Activated CD8-positive, alpha-beta memory T cell treated with anti-CD3 and anti-CD28 coated beads, Interleukin-2, amount 50 U/mL, for 24 hours (primary cell): ENCODE measurements at regions not wholly inside any gene's neighbourhood (a gene's known extent, or its start where the extent isn't known, plus 50 kb on each side); places are given as distances from the start of the nearest gene placed in this dataset.

Source experiments
- DNase-seq: peaks from one replicate; pipeline ENCODE4 v3.0.0-alpha.2; 2020; ENCODE audit errors: extremely low read depth

DNA sequence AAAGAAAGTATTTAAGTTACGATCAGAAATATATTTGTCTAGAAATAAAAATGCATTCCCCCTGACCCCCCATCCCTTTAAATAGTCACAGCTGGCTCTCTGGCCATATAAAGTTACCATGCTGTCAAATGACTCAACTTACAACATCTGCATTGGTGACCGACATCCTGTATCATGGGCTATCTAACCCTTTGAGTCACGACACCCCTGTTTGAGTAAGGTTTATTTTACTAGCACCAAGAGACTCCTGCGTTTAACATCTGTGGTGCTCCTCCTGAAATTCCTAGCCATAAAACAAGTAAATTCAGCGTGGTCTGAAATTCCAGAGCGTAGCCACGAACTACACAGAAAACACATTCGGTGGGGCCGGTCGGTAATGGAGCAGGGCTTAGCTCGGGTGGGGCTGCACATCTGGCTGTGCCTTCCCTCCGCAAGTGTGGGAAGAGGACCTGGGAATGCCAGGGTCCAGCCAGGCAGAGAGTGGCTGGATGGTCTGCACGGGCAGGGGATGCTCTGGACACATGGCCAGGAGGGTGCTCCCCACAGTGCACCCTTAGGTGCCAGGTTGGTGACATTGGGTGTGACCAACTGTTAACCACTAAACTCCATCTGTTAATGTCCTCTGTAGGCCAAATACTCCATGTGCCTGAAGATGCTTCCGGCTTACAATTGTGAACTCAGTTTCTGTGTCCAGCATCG is 53.0 kb upstream of the CLDN14 start:
- DNase-seq, result no peak

DNA sequence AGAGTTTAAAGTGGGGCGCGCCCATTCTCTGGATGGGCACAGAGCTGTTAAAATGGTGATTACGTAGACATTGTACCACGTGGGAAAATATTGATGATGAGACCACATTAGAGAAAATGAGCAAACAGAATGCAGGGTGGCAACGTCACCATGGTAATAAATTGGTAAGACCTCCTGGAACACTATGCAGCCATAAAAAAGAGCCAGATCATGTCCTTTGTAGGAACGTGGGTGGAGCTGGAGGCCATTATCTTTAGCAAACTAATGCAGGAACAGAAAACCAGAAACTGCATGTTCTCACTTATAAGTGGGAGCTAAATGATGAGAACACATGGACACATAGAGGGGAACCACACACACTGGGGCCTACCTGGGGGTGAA is 53.5 kb upstream of the CLDN14 start:
- DNase-seq, result no peak

DNA sequence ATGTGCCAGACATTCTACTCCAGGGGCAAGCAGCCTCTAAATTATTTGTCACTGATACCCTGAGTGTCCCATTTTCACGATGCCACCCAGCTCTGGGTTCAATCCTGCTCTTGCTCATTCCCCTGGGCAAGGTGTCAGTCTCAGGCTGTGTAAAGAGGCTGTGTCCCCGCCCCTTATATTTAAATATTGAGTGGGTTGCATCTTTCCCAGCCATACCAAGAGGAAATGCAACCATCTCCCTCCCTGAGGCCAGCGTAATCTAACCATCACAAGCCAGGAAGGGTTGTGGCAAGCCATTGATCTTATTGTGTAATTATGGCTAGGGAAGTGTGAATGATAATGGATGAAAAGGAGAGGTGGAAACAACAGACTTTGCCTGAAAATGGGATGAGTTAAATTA is 54.7 kb upstream of the CLDN14 start:
- DNase-seq, result no peak

DNA sequence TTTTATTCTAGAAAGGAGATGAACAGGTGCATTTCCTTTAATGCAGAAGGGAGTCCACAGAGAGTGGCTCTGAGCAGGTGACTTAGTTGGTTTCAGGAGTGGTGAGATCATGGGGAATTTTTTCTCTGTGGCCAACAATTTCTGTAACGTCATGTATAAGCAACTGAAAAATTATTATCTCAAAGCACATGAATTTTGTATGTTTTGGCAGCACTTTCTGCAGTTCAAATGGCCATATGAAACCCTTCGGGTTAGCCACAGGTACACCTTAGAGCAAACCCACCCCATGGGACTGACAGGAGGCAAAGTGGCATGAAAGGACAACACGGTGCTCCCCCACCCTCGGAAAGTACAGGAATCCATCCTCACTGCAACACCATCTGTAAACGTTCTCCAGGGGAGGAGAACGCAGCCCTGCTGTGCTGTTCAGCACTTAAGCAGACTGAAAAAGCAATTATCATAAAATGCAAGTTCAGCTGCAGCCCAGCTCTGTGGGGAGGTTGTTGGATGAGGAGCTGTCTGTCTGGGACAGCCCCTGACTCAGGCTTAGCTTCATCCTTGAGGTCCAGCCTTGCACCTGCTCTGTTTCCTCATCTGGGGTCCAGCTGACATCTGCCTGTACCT is 55.8 kb upstream of the CLDN14 start:
- DNase-seq, result no peak

DNA sequence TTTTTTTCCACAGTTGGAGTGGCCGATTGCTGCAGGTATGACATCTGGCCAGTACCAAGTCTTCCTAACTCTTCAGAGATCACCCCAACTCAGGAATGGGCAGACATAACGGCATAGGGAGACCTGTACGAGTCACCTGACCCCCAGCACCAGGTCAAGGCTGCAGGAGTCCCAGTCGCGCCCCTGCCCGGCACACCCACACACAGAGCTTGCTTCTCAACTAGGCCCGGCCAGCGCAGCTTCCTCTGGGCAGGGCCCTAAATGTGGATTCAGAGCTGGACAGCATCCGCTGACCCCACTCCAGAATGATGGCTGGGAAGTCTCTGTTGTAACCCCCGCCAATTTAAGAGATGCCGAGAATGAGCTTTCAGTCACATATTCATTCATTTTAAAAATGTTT is 58.8 kb upstream of the CLDN14 start:
- no peak for DNase-seq

DNA sequence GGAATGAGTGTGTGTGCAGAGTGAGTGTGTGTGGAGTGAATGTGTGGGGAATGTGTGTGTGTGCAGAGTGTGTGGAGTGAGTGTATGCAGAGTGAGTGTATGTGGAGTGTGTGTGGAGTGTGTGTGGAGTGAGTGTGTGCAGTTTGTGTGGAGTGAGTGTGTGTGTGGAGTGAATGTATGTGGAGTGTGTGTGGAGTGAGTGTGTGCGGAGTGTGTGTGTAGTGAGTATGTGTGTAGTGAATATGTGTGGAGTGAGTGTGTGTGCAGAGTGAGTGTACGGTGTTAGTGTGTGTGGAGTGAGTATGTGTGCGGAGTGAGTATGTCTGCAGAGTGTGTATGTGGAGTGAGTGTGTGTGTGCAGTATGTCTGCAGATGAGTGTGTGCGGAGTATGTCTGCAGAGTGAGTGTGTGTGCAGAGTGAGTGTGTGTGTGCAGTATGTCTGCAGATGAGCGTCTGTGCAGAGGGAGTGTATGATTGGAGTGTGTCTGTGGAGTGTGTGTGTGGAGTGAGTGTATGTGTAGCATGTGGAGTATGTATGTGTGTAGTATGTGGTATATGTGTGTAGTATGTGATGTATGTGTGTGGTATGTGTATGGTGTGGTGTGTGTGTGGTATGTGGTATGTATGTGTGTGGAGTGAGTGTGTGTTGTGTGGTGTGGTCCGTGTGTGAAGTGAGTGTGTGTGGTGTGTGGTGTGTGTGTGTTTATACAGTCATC is 59.7 kb upstream of the CLDN14 start:
- no peak for DNase-seq

DNA sequence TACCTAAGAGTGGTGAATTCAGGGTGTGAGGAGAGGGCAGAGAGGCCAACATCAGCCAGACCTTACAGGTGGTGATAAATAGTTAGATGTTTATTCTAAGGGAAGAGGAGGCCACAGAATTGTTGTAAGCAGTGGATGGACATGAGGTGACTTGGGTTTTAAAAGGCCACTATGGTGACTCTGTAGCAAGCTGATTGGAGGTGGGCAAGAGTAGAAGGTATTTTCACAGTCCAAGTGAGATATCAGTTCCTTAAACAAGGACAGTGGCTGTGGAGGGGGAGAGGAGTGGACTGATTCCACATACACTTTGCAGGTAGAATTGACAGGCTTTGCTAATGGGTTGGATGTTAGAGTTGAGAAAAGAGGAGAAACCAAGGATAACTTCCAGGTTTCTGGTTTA is 60.8 kb upstream of the CLDN14 start:
- no peak for DNase-seq

DNA sequence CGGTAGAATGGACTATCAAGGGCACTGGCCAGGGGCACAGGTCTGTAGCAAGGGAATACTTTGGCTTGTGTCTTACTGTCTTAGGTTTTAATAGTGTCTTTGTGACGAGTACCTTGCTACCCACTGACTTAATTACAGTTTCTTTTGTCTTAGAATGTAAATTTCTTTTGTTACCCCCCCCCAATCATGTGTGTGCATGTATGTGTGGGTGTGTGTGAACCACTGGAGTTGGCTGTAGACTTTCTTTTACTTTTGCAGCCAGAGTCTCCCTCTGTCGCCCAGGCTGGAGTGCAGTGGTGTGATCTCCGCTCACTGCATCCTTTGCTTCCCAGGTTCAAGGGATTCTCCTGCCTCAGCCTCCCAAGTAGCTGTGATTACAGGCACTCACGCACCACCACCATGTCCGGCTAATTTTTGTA is 61.8 kb upstream of the CLDN14 start:
- DNase-seq, result no peak

DNA sequence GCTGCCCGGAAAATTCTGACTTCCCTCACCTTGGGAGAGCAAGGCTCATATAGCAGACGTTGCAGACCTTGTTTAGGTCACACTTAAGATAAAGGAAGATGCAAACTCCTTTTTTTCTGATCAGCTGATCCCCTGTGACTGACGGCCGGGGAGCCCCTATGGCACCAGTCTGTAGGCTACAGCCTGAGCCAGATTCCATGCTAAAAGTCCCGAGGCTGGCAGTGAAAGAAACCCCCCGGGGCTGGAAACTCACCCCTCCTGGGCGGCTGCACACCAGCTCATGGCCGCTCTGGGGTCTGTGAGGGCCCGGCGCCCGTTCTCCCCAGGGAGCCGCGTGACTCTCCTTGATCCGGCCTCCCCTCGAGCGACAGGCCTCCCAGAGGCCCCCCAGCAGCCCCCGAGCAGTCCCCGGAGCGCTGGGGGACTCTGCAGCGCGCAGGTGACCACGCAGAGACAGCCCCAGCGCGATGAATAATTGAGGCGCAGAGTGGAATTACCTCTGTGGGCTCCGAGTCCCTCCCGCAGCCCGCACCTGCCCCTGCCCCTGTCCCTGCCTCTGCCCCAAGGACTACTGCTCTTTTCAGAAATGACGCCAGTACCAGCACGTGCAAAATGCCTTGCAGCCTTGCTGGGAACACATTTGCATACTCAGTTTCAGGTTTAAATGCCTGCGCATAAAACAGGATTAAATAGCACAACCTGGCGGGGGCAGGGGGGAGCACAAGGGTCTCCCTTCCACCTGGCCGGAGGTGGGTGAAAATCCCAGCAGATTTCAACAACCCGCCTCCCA is 62.6 kb upstream of the CLDN14 start:
- no peak for DNase-seq

DNA sequence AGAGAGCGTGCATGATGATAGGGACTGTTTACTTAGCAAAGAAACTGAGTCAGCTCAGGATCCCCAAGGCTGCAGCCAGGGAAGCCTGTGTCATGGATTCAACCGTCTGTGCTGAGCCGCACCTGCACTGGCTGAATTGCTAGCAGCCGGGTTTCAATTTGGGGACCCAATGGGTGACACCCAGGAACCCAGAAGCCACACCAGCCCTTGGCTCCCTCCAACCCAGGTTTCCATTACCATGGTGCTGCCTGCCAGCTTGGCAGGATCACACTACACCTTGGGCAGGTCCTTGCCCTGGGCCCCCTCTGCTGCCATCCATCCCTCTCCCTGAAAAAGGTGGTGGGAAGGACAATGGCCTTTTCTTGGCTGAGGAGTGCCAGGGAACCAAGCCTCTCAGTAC is 64.0 kb upstream of the CLDN14 start:
- DNase-seq, result no peak

DNA sequence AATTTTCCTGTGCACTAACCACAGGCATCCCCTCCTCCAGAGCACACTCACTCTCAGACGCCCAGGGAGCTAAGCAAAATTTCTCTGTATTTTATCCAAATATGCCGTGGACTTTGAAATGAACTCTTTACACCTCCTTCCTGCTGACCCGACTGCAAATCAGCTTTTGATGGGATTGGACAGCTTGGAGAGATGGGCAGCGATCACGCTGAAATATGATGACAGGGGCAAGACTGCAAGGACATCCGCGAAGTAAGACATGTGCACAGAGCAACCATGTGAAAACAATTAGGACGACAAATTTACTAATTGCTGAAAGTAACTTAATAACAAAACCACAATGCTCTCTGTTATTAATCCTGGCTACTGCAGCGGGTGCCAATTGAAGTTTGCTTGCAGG is 64.6 kb upstream of the CLDN14 start:
- no peak for DNase-seq

DNA sequence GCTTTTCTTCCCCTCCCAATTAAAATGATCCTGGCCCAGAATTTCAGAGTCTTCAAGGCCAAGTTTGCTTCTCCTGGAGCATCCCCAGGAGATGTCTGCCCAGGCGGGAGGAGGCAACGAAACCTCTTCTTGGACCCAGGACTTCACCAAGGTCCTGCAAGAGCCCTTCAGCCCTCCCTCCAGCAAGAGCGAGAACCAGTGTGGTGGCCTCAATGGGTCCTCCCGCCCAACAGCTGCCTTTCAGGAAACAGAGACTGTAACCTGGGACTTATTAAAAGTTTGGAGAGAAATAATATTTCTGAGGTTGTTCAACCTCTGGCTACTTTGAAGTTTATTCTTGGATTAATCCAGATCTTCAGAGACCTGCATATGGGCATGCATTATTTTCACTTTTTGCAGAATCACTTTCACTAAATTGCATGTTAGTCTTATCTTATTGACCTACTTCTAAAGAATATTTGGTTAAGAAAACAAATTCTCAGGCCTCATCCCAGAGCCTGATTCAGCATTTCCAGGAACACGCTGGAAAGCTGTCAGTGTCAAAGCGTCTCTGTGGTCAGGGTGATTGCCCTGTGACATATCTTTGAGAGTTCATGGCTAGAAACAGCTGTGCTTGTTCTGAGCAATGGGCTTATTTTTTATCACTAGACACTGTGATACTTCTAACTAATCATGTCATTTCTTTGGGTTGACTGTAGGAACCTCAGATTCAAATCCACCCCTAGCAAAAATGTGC is 66.0 kb upstream of the CLDN14 start:
- no peak for DNase-seq

DNA sequence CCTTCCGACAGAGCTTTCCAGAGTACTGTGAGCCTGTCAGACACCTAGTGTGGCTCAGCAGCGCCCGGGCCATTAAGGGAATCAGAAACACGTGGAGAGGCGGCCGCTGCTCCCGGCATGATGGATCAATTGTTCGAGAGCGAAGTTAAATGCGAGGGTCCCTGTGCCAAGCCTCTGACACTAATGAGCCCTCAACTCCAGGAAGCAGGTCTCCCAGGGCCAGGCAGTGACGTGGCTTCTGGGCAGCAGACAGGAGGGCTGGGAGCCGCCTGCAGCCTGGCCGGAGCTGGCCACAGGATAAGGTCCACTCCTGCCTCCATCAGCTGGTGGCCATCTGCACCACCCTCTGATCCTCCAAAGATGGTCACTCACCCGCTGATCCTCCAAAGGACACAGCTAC is 67.5 kb upstream of the CLDN14 start:
- DNase-seq, result no peak

DNA sequence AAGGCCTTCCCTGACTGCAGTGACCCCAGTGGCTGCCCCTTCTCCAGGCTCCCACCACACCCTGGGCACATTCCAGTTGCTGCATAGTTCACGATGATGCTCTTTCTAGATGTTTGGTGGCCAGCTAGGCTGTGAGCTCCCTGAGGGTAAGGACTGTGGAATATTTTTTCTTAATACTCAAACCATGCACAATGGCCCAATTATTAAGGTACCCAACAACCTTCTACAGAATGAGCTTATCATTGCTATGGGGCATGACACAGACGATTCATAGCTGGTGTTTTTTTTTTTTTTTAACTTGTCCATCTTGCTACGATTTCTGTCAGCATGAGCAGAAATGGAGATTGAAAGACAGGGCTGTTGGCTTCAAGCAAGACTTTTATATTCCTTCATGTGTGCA is 68.9 kb upstream of the CLDN14 start:
- no peak for DNase-seq

DNA sequence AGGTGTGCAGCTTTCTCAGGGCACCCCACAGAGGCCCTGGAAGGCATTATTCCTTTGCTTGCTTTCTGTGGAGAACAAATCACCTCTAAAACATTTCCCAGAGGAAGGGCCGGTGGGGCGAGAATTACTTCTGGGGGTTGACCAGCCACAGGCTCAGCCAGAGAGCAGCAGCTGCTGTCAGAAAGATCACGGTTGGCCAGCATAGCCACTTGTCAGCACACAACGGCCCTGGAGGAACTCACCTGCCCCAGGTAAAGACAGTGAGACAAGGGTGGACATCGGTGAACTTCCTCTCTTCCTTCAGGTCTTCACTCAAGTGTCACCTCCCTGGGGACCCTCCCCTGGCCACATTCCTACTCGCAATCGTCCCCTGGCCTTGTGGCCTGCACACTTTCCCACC is 69.5 kb upstream of the CLDN14 start:
- DNase-seq, result no peak

DNA sequence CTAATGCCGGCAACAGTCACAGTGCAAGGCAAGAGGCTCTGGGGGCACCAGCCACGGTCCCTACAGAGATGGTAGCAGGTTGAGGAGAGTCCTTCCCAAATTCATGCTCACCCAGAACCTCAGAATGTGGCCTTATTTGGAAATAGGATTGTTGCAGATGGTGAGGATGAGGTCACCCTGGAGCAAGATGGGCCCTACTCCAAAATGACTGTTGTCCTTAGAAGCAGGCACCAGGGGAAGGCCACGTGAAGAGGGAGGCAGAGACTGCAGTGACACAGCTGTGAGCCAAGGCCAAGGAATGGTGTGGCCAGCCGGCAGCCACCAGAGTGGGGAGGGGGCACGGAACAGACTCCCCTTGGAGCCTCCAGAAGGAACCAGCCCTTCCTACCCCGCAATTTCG is 70.8 kb upstream of the CLDN14 start:
- no peak for DNase-seq

DNA sequence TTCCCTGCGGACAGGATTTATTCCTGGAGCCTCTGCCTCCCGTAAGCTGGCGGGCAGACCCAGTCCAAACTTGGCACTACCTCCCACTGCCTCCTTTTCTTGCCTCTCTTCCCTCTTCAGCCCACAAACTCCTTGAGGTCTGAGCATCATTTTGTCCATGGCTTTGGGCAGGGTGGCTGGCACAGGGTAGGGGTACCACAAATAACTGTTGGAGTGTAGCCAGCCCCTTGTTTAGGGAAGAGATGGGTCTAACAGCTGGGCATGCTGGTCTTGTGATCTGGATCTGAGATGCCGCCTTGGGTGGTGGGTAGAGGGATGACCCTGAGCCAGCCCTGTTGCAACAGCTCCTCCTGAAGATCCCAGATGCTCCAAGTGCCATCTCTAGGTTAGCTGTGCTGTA is 71.4 kb upstream of the CLDN14 start:
- DNase-seq, result no peak

DNA sequence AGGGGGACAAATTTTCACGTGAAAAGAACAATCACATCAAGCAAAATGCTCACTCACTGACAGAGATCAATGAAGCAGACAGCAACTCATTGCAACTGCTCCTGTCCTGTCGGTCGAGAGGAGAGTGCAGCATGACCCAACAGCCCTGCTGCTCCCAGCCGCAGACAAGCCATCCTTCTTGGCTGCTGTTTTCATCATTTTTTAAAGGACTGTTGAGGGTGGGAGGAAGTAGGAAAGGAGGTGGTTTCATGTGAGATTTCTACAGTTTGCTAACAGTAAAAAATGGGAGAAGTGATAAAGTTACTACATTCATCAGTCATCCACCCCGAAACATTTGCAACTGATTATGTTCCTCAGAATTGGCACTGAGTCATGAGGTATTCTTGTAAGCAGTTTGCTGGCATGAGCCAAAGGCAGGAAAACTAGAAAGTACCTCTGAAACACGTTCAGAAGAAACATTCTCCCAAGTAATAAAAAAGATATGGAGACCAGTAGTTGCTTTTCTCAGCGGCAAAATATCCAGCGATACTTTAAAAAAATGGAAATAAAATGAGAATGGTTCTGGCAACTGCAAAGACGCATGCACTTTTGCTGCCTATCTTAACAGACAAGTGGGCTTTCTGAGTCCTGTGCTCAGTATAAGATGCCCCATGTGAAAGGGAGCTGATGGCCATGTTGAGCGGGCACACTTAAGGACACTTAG is 72.0 kb upstream of the CLDN14 start:
- DNase-seq, result no peak

DNA sequence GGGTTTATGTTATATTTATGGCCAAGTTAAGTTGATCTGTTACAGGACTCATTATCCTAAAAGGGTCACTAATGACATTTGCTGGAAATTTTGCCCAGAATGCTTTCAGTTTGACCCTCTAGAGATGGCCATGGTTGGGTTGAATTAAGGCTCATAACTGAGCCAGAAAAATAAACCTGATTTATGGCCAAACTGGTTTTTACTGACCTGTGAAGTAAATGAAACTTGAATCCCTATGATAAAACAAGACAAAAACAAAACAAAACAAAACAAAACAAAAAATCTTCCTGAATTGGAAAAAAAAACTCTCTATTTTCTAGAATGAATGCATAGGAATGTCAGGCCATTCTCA is 72.5 kb upstream of the CLDN14 start:
- DNase-seq, result no peak

DNA sequence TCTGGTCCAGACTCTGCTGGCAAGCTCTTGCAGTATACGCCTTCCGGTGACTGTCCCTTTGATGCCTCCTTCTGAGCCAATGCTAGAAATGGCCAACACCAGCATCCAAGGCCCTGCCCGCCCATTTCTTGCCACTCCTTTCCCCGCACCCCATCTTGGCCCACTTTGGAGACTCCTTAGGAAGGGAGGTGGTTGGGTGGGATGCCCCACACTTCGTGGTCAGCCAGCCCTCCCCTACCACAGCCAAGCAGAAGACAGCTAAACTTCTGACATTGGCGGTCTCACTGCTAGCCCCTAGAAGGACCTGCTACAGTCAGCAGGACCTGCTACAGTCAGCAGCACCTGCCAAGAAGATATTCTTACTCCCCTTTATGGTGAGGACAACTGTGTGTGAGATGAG is 73.5 kb upstream of the CLDN14 start:
- DNase-seq, result no peak

DNA sequence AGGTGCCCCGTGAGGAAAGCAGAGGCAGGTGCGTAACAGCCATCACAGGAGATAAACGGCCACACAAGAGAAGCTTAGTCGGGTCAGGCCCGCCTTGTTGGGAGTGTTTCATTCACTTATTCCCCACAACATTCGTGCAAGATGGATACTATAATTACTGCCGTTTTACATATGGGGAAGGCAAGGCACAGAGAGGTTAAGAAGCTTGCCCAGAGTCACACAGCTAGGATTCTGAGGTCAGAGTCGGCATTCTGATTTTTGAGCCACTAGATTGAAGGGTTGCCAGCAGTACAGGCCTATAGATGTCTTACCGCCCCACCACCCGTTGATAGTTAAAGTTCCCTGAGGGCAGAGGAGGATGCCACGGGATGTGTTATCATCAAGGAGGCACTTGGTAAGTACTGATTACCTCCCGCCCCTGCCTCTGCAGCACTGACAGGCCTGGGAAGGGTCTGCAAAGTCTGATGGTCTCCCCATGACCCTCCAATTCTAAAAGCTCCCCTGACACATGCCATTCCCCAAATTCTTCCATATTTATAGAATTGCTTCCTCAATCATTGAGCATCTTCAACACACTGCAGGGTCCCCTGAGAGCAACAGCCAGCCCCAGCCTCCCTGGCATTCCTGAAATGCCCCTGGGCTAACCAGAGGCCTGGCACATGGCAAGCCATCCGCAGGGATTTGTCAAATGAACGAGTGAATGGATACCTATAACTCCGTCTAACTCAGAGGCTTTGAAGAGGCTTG is 74.7 kb upstream of the CLDN14 start:
- no peak for DNase-seq
